K562 (cell line): ENCODE measurements at regions not wholly inside any gene's neighbourhood (a gene's known extent, or its start where the extent isn't known, plus 50 kb on each side); places are given as distances from the start of the nearest gene placed in this dataset.

Experiments
- CHD4 ChIP-seq: fragments of 200-600 bp; sonication (generic); IDR thresholded peaks from 3 replicates; pipeline ENCODE4 v1.6.1; 2012; ENCODE audit warnings: low read depth, mild to moderate bottlenecking, mixed read lengths, low read length, inconsistent platforms; ENCODE audit not compliant: insufficient read depth, insufficient replicate concordance, poor library complexity, severe bottlenecking
- FOXP1 ChIP-seq: sonication (generic); formaldehyde crosslinking; IDR thresholded peaks from 2 replicates; pipeline ENCODE4 v1.8.0; 2022; ENCODE audit warnings: mild to moderate bottlenecking, missing genetic modification reagents
- HNRNPK ChIP-seq: fragments of 200-400 bp; formaldehyde crosslinking; IDR thresholded peaks from one replicate; pipeline ENCODE4 v1.6.1; 2018; ENCODE audit warnings: mild to moderate bottlenecking, low read depth, low read length; ENCODE audit not compliant: poor library complexity, severe bottlenecking
- NCOA6 ChIP-seq: fragments of 450-650 bp; IDR thresholded peaks from 2 replicates; pipeline ENCODE4 v1.6.1; 2017; ENCODE audit warnings: mild to moderate bottlenecking
- POLR2A ChIP-seq: fragments of 450-650 bp; conservative IDR thresholded peaks from 2 replicates; pipeline ENCODE4 v1.6.1; 2016
- SMARCA4 ChIP-seq: fragments of 450-650 bp; IDR thresholded peaks from 2 replicates; pipeline ENCODE4 v1.6.1; 2016
- YY1 ChIP-seq, 3 experiments: IDR thresholded peaks; 2 replicates each; pipeline ENCODE4 v1.6.1; 2011; ENCODE audit warnings: low read length in 2 of 3, mild to moderate bottlenecking in 2 of 3, moderate library complexity in 2 of 3, borderline replicate concordance in 1 of 3, control low read depth in 1 of 3, low read depth in 1 of 3; ENCODE audit not compliant: insufficient read depth in 3 of 3, insufficient replicate concordance in 2 of 3, control insufficient read depth in 1 of 3, insufficient read length in 1 of 3; ENCODE audit errors: extremely low read depth in 1 of 3
- ZBED1 ChIP-seq: IDR thresholded peaks from 2 replicates; pipeline ENCODE4 v1.6.1; 2014
- ZNF174 ChIP-seq: fragments of 250-450 bp; sonication (Bioruptor Pico); IDR thresholded peaks from 2 replicates; pipeline ENCODE4 v1.4.0; 2020; ENCODE audit warnings: mild to moderate bottlenecking
- TF ChIP-seq, protein P1 (sequence below), 2 experiments: fragments of 450-650 bp; IDR thresholded peaks; 2 replicates each; pipeline ENCODE4 v1.6.1; 2016; ENCODE audit warnings: mild to moderate bottlenecking in 2 of 2, borderline replicate concordance in 1 of 2, low read depth in 1 of 2, moderate library complexity in 1 of 2
- TF ChIP-seq, protein P2 (sequence below), 3 experiments: IDR thresholded peaks in 2 of 3; conservative IDR thresholded peaks in 1 of 3; 2 replicates each; pipeline ENCODE4 v1.5.1; 2011 to 2012; ENCODE audit warnings: low read length in 3 of 3, mild to moderate bottlenecking in 3 of 3, control low read depth in 2 of 3, improper control_type of control experiment in 1 of 3, inconsistent platforms in 1 of 3, low read depth in 1 of 3, mixed read lengths in 1 of 3, moderate library complexity in 1 of 3; ENCODE audit not compliant: insufficient read depth in 2 of 3

DNA sequence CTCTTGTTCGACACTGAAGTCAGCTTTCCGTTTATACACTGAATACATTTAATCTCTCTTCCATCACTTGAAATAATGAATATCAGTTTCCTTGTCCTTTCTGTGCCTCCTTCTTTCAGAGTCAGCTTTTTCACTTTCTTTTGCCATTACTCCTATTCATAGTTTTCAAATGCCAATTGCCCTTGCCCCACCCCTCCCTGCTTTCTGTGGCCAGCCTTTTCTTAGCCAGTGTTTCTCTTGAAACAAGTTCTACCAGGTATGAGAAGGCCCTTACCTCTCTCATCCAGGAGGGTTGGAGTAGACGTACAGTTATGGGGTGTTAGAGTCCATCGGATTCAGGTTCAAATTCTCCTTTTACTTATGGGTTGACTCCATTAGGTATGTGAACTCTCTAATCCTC is 574.7 kb upstream of the SEMA6A start:
- TF ChIP-seq SMARCA4, result no peak
- TF ChIP-seq HNRNPK, result no peak
- TF ChIP-seq, protein P1, sequence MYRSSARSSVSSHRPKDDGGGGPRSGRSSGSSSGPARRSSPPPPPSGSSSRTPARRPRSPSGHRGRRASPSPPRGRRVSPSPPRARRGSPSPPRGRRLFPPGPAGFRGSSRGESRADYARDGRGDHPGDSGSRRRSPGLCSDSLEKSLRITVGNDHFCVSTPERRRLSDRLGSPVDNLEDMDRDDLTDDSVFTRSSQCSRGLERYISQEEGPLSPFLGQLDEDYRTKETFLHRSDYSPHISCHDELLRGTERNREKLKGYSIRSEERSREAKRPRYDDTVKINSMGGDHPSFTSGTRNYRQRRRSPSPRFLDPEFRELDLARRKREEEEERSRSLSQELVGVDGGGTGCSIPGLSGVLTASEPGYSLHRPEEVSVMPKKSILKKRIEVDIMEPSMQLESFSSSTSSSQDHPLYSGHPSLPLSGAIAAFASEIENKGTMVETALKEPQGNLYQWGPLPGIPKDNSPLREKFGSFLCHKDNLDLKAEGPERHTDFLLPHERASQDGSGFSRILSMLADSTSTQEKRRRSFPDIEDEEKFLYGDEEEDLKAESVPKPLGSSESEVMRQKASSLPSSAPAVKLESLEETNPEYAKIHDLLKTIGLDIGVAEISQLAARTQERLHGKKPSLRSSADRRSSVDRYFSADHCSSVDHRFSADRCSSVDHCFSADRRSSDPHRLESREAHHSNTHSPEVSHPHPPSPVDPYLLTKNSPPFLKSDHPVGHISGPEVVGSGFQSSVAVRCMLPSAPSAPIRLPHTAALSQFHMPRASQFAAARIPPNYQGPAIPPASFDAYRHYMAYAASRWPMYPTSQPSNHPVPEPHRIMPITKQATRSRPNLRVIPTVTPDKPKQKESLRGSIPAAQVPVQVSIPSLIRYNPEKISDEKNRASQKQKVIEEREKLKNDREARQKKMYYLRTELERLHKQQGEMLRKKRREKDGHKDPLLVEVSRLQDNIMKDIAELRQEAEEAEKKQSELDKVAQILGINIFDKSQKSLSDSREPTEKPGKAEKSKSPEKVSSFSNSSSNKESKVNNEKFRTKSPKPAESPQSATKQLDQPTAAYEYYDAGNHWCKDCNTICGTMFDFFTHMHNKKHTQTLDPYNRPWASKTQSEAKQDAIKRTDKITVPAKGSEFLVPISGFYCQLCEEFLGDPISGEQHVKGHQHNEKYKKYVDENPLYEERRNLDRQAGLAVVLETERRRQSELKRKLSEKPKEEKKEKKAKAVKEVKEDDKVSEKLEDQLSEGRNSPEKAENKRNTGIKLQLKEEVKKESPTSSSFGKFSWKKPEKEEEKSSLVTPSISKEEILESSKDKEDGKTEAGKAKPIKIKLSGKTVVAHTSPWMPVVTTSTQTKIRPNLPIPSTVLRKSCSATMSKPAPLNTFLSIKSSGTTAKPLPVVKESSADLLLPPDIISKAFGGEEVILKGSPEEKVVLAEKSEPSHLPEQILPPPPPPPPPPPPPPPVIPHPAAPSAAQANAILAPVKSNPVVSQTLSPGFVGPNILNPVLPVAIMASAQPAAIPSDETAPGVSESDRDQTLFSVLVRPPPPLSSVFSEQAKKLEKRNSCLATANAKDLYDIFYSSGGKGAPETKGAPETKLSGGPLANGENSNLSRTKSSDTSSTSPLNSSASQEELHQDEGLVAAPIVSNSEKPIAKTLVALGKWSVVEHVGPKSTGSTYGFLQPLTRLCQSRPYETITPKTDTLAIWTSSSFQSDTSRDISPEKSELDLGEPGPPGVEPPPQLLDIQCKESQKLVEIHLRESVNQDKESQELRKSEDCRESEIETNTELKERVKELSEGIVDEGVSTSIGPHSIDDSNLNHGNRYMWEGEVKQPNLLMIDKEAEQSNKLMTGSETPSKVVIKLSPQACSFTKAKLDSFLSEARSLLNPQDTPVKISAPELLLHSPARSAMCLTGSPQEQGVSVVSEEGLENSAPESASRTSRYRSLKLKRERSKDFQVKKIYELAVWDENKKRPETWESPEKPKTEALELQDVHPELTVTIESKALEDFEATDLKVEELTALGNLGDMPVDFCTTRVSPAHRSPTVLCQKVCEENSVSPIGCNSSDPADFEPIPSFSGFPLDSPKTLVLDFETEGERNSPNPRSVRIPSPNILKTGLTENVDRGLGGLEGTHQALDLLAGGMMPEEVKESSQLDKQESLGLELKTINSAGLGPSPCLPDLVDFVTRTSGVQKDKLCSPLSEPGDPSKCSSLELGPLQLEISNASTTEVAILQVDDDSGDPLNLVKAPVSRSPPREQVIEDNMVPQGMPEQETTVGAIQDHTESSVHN (IDR thresholded peaks at IDR 0.05; ENCODE audit: borderline replicate concordance in 1 of 2, low read depth in 1 of 2), result no peak
- TF ChIP-seq FOXP1, result no peak
- no peak for TF ChIP-seq CHD4
- no peak for TF ChIP-seq NCOA6
- TF ChIP-seq YY1 (IDR thresholded peaks at IDR 0.05; ENCODE audit: borderline replicate concordance in 1 of 3, control insufficient read depth in 1 of 3, extremely low read depth in 1 of 3, insufficient read depth in 3 of 3, insufficient read length in 1 of 3, insufficient replicate concordance in 2 of 3, low read depth in 1 of 3, low read length in 2 of 3), result no peak
- TF ChIP-seq, protein P2, sequence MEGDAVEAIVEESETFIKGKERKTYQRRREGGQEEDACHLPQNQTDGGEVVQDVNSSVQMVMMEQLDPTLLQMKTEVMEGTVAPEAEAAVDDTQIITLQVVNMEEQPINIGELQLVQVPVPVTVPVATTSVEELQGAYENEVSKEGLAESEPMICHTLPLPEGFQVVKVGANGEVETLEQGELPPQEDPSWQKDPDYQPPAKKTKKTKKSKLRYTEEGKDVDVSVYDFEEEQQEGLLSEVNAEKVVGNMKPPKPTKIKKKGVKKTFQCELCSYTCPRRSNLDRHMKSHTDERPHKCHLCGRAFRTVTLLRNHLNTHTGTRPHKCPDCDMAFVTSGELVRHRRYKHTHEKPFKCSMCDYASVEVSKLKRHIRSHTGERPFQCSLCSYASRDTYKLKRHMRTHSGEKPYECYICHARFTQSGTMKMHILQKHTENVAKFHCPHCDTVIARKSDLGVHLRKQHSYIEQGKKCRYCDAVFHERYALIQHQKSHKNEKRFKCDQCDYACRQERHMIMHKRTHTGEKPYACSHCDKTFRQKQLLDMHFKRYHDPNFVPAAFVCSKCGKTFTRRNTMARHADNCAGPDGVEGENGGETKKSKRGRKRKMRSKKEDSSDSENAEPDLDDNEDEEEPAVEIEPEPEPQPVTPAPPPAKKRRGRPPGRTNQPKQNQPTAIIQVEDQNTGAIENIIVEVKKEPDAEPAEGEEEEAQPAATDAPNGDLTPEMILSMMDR (IDR thresholded peaks at IDR 0.05 in 2 of 3, conservative IDR thresholded peaks at IDR 0.05 in 1 of 3; ENCODE audit: insufficient read depth in 2 of 3, low read depth in 1 of 3, low read length in 3 of 3), result no peak
- TF ChIP-seq ZNF174 (CRISPR knock-in tag), result no peak
- TF ChIP-seq ZBED1, result no peak
- TF ChIP-seq POLR2A, result no peak
